NCI-H1930 (cell line): ENCODE measurements at regions not wholly inside any gene's neighbourhood (a gene's known extent, or its start where the extent isn't known, plus 50 kb on each side); places are given as distances from the start of the nearest gene placed in this dataset.
"Not testable (repeated sequence)": the region's sequence is repeated elsewhere in the genome, so short reads cannot be mapped to it uniquely, and the experiment has no call there.

Experiments used
- DNase-seq, 2 experiments: peaks; one replicate each; lab custom pipeline; 2025; lab: John Stamatoyannopoulos, UW

DNA sequence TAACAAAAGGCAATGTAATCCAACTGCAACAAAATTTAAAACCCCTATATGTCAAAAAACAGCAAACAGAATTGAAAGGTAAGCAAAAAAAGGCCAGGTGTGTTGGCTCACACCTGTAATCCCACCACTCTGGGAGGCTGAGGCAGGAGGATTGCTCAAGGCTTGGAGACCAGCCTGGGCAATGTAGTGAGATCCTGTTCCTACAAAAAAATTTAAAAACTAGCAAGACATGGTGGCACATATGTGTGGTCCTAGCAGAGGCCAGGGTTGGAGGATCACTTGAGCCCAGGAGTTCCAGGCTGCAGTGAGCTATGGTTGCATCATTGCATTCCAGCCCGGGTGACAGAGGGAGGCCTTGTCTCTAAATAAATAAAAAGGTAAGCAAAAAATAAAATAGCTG is 212.1 kb upstream of the KLF14 start:
- no peak for DNase-seq

DNA sequence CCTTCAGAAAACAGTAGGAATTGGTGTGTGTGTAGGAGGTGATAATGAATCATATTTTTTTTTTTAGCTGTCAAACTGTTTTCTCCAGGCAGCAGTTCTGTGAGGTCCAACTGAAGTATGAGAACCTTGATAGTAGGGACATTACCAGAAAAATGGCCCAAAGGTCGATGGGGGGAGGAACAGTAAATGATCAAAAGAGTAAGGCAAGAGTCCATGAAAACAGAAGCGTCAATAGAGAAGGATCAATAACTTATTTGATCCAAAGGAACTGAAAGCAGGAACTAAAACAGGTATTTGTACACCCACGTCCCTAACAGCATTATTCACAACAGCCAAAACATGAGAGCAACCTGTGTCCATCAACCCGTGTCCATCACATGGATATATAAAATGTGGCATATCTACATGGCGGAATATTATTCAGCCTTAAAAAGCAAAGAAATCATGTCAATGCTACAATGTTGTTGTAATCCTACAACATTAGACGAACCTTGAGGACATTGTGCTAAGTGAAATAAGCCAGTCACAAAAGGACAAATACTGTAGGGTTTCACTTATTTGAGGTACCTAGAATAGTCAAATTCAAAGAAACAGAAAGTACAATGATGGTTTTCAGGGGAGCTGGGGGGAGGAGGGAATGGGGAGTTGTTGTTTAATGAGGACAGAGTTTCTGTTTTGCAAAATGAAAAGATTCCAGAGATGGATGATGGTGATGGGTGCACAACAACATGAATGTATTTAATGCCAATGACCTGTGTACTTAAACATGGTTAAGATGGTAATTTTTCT is 214.0 kb upstream of the KLF14 start:
- DNase-seq: no peak

DNA sequence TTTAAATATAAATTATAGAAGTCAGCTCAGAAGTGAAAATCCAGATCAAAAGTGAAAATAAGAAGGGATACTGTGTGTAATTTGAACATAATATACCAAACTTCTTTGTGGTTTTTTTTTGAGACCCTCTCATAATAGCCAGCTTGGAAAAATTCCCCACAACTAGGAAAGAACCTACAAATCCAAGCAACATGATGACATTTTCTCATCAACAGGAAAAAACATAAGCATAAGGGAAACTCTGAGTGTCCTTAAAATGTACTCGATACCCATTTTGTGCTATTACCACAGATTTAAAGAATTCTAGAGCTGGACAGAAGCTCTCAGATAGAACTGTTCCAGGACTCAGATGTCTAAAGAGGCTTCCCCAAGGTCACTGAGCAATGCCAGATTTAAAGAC is 214.8 kb upstream of the KLF14 start:
- DNase-seq: no peak

DNA sequence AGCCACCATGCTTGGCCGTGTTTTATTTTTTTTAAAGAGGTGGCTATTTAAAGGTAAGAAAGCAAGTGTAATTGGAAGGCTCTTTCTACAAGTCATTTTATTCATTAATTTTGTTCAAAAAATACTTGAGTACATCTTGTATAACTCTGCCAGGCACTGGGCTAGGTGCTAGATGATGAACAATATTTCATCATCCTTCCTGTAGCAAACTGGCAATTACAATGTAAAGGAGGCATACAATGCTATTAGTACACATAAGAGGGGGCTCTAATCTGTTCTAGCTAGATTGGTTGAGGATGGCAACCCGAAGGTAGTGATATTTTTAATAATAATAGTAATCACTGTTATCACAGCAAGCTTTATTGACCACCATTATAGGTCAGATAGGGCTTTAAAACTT is 215.5 kb upstream of the KLF14 start:
- no peak for DNase-seq

DNA sequence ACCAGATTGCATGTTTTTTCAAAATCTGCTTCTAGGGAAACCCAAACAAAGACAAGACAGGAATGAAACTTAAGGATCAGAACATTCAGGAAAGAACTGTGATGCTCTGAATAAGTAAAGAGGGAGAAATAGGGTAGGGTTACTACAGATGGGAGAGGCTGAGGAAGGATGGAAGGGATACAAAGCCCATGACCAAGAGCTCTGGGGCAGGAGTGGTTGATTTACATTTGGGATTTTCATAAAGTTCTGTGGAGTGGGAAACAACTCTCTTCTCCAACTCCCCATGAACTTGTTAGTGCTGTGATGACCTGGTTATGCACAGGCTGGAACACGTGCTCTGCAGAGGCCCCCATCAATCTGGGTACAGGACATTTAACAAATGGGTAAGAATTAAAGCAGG is 216.0 kb upstream of the KLF14 start:
- no peak for DNase-seq

DNA sequence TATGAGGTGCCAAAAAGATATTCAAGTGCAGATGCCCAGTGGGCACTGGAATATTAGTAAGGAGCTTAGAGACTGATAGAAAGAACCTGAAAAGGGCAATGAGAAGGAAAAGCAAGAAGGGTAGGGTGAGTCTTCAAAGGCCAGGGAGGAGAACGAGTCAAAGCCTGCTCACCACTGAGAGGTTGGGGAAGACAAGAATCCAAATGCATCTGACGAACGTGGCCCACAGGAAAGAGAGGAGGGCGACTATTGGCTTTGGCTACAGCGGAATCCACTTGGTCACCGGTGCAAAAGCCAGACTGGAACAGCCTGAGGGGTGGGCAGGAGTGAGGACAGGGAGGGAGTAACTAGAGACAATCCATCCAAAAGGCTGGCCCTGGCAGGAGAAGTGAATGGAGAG is 216.7 kb upstream of the KLF14 start:
- no peak for DNase-seq

DNA sequence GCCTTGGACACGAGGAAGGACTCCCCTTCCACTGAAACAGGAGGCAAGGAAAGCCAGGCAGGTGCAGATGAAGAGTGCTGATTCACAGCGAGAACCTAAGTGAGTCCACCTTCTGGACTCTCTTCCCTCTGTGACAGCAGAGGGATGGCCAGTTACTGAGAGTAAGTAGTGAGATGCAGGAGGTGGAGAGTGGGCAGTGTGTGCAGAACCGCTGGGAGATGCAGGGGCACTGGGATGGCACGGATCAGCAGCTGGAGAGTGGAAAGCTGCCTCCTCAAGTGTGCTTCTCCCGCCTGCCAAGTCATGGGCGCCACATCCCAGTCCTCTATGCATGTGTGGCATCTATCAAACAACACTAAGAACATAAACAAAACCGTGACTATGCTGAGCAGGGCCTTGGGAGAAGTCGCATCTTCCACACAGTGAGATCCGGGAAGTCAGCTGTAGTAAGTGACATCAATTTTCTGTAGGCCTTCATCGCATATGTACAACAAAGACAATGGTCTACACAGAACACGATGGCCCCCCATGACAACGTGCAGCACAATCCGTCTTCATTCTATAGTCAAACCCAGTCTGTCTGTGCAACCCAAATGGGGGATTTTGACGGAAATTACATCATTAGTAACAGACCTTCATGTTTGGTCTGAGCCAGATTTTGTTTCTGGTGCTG is 217.4 kb upstream of the KLF14 start:
- DNase-seq: no peak

DNA sequence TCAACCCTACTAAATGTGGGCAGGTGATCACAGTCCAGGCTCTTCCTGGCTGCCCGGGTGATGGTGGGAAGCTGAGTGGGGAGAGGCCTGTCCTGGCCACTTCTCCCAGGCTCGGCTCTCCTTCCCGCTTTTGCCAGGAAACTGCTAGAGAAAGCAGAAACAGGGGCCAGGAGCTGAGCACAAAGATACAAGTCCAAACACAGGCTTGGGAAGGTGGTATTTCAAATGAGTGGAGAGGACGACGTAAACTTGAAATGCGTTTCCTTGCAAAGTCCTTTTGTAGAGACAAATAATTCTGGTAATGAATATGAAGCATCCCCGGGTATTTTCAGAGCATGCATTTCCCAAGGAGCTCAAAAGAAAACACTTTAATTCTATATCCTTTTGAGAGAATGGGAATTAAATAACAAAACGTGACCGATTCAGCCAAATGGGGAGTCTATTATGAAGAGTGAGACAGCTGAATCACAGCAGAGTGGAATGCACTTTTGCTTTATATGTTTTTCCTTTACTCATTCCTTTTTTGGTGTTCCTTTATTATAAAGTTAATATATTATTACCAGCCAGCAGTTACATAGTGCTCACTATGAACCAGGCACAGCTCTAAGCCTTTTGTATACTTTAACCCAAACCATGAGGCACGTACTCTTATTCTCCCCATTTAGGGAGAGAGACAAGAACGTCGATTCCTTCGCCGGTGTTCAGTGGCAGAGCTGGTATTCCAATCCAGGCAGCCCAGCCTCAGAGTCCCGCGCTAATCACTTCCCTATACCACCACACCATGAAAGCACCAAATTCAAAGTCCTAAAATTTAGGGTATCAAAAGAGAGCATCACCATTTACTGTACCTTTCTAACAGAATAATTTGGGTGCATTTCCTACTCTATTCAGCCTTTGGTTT is 218.2 kb upstream of the KLF14 start:
- no peak for DNase-seq

DNA sequence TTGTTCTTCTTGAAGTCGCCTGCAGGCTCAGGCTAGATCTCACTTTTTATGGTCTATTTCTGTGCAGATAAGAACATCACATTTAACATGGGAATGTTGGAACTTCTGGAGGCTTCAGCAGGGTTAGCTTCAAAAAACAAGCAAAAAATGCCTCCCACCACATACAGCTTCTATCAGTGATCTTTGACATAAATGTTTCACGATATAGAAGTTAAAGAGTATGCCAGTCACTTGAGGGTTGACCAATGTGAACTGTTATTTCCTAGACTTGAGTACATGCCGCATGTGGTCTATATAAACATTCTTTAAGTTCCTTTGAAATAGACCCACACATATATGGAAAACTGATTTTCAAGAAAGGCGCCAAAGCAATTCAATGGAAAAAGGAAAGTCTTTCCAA is 219.2 kb upstream of the KLF14 start:
- no peak for DNase-seq

DNA sequence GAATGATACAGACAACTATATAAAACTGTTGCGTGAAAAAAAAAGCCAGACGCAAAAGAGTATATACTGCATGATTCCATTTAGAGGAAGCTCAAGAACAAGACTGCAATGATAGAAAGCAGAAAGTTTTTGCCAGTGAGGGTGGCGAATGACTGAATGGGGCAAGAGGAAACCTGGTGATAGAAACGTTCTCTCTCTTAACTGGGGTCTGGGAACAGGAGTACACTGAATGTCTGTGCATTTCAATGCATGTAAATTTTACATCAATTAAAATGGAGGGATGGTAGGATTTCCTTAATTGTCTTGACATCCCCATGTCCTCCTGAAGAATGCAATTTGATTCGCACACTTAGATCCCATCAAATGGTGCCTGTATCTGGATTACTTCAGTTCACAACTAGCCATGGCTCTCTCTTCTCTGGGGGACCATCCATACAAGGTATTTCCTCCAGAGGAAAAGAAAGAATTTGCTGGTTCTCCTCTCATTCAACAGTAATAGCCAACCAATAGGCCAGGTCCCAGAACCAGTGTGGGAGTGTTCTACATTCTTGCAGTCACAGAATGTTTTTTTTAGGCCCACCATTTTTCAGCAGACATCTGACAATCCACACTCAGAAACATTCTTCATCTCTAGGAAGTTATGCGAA is 221.0 kb upstream of the KLF14 start:
- no peak for DNase-seq

DNA sequence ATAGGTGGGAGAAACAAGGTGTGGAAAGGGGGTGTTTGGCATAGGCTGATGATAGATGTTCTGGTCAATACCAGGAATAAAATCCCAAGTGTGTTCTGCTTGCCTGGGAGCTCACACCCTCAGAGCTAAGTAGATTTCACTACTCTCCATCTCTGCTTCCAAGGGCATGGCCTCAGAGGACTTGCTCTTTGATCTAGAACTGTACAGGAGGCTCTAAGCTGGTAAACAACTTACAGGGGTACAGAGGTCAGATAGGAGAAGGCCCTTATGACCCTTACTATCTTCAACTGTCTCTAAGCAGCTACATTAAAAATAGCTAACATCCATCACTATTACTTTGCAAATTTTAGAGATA is 221.5 kb upstream of the KLF14 start:
- no peak for DNase-seq

DNA sequence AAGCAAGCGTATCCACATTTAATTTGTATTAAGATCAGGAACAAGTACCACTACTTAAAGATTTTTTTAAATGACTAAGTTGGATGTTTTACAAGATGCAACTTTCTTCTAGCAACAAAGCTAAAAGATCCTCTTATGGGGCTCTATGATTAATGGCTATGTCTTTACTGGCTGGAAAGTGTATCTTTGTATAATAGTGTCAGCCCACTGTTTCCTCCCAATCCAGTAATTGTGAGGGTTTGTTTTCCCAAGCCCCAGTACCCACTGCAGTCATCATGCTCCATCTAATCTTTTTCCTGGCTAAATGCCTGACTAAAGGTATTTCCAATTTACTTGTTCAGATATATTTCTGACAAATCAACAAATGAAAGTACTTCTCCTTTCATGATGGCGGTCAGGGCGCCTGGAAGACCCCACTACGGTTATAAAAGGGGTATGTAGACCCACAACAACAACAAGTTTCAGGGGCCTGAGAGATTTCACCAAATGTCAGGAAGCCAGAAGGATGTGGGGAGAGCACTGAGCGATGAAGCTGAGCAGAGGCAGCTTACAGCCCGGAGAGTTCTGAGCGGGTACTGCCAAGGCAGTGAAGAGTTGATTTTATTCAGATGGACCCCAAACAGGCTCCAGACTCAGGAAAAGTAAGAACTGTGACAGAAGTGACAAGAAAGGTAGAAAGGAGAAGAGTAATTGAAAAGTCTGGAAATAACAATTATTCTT is 222.6 kb upstream of the KLF14 start:
- no peak for DNase-seq

DNA sequence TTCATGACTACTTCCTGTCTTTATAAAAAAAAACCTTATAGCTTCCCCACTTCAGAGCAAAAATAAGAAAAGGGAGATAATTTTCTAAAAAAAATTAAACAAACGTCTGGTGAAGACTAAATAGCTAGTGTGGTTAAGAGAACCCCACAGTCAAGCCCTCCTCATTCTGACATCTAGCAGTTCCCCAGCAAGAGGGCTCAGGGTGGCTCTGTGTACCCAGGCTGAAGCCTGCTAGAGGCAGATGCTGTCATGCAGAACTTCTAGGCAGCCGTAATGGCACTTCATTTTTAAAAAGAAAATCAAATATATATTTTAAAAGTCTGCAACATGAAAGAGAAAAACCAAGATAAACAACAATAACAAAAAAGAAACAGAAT is 223.1 kb upstream of the KLF14 start:
- DNase-seq: no peak

DNA sequence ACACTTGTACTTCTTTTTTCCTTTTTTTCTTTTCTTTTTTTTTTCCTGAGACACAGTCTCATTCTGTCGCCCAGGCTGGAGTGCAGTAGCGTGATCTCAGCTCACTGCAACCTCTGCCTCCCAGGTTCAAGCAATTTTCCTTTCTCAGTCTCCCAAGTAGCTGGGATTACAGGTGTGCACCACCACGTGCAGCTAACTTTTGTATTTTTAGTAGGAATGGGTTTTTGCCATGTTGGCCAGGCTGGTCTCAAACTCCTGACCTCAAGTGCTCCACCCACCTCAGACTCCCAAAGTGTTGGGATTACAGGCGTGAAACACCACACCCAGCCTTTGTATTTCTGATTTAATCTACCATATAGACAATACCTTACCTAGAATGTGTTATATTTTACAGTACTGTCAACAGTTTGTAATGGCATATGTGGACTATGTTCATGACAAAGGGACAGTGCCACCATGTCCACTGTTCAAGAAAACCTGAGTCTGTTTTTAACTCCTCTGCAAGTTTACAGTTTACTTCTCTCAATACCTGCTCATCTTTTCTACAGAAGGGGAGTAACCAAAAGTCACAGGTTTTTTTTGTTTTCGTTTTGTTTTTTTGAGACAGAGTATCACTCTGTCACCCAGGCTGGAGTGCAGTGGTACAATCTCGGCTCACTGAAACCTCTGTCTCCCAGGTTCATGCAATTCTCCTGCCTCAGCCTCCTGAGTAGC is 223.9 kb upstream of the KLF14 start:
- not testable (repeated sequence) for DNase-seq

DNA sequence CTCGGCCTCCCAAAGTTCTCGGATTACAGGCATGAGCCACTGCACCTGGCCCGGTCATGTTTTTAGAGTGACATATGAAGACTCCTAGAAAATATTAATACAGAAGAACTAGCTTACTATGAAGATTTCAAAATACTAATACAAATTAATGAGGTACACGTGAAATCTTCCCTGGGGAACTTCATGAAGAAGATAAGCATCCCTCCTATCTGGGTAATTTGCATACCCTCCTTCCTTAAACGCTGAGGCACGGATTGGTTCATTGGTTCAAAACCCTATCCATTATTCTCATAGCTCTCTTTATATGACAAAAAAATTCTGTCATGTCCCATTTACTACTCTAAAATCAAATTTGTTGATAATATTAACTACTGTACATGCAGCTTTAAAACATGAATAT is 224.8 kb upstream of the KLF14 start:
- no peak for DNase-seq

DNA sequence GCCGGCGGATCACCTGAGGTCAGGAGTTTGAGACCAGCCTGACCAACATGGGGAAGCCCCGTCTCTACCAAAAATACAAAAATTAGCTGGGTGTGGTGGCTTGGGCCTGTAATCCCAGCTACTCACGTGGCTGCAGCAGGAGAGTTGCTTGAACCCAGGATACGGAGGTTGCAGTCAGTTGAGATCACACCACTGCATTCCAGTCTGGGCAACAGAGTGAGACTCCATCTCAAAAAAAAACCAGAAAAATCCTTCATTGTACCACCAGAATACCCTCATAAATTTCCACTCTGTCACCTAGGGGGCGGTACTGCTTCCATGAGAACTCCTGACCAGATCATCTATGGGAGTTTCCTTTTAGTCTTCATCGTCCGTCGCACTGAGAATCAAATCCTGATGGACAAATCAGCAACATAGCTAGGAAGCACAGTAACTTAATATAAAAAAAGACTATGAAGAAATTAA is 225.8 kb upstream of the KLF14 start:
- DNase-seq: no peak

DNA sequence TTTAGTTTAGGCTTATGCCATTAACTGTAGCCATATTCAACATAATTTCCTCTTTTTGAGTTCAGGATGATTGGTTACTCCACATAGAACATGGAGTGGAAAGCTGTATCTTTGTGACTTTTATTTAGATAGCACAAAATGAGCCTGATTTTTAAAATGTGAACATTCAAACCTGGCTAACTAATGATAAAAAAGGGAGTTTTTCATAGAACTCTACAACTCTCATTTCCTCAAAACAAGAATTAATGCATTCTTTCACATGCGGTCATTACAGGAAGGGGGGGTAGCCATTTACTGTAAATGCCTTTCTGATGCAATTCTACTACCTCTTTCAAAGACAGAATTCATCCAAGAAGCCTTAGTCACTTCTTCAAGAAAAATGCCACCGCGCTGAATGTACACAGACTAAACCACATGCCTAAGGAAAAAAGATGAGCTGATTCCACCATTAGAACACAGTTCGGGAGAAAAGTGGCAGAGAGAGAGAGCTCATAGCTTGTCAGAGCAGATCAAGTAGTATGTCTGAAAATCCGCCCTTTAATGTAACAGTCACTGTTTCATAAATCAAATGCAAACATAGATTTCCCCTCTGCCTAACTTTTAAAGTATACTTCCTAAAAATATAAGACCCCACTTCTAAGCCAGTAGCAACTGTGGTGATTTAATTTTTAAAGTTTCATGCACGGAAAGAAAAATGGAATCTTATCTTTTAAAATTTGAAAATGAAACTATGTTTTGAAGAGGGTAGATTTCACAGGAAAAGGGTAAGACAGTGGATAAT is 226.4 kb upstream of the KLF14 start:
- DNase-seq: no peak

DNA sequence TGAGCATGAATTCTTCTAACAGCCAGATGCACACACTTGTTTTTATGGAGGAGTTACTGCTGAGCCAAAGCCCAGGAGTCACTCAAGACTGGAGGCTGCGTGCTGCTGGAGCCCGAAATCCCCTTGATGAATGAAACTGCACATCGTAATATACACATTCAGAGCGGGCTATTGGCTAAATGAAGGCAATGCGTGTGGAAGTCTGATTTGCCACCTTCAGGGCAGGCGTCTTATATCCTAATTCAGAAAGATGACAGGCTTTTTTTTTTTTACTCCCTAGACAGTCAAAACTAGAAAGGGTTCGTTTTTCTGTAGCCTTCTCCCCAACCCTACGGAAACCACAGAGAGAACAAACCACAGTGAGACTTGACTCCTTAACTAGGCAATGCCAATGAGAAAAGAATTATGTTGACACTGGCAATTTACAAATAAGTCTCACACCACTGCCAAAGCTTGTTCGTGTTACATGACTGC is 227.2 kb upstream of the KLF14 start:
- DNase-seq: no peak

DNA sequence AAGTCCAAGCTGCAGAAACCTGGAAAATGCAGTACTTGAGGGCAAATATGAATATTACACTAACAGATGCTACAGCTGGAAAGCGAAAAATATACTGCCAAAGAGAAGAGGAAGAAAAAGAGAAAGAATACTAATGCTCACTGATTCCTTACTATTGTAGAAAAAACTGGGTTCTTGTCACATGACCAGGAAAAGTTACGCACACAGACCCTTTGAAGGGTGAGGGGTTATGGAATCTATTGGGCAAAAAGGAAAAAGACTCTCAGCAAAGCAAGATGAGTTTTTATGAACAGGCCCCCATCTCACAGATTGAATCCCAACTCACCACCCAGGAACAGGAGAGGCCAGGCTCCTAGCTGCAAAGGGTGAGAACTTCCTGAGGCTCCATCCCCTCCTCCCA is 228.1 kb upstream of the KLF14 start:
- DNase-seq: no peak

DNA sequence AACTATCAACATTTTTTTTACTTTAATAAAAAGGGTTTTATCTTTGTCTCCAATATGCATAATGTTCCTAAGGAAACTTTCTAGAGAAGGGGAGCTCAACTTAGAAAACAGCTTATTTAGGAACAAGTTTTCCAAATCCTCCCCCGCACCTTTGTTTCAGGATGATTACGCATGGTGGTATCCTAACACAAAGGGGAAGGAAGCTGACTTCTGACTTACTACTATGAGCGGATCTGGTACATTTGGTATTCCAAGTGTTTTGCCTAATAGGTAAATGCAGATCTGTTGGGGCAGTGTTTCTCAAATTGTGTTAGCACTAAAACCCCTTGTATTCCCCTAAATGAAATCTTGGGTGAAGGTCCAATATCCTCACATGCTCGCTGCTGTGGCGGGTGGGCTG is 229.3 kb upstream of the KLF14 start:
- no peak for DNase-seq
